ENCODE measurements at regions not wholly inside any gene's neighbourhood (a gene's known extent, or its start where the extent isn't known, plus 50 kb on each side); places are given as distances from the start of the nearest gene placed in this dataset.

GRCh38 chr6:26149240-26149639 is 62.0 kb downstream of the HFE start:
- DNase-seq (ENCODE audit: low spot score): no peak
- Mint-ChIP-seq H3K4me1 (ENCODE audit: unreplicated experiment) (peaks cover 5% of the 10 kb centered on the region), H3K9me3 (ENCODE audit: unreplicated experiment) (no peaks in the 10 kb centered on the region), H3K27ac (ENCODE audit: unreplicated experiment) (no peak overlapping the region), H3K4me3 (ENCODE audit: unreplicated experiment) (no peak overlapping the region), H3K27me3 (ENCODE audit: unreplicated experiment) (no peaks in the 10 kb centered on the region), H3K36me3 (ENCODE audit: low read depth, unreplicated experiment) (no peaks in the 10 kb centered on the region)
- TF ChIP-seq, protein P1, sequence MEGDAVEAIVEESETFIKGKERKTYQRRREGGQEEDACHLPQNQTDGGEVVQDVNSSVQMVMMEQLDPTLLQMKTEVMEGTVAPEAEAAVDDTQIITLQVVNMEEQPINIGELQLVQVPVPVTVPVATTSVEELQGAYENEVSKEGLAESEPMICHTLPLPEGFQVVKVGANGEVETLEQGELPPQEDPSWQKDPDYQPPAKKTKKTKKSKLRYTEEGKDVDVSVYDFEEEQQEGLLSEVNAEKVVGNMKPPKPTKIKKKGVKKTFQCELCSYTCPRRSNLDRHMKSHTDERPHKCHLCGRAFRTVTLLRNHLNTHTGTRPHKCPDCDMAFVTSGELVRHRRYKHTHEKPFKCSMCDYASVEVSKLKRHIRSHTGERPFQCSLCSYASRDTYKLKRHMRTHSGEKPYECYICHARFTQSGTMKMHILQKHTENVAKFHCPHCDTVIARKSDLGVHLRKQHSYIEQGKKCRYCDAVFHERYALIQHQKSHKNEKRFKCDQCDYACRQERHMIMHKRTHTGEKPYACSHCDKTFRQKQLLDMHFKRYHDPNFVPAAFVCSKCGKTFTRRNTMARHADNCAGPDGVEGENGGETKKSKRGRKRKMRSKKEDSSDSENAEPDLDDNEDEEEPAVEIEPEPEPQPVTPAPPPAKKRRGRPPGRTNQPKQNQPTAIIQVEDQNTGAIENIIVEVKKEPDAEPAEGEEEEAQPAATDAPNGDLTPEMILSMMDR (IDR thresholded peaks at IDR 0.05; ENCODE audit: unreplicated experiment): no peak

DNA sequence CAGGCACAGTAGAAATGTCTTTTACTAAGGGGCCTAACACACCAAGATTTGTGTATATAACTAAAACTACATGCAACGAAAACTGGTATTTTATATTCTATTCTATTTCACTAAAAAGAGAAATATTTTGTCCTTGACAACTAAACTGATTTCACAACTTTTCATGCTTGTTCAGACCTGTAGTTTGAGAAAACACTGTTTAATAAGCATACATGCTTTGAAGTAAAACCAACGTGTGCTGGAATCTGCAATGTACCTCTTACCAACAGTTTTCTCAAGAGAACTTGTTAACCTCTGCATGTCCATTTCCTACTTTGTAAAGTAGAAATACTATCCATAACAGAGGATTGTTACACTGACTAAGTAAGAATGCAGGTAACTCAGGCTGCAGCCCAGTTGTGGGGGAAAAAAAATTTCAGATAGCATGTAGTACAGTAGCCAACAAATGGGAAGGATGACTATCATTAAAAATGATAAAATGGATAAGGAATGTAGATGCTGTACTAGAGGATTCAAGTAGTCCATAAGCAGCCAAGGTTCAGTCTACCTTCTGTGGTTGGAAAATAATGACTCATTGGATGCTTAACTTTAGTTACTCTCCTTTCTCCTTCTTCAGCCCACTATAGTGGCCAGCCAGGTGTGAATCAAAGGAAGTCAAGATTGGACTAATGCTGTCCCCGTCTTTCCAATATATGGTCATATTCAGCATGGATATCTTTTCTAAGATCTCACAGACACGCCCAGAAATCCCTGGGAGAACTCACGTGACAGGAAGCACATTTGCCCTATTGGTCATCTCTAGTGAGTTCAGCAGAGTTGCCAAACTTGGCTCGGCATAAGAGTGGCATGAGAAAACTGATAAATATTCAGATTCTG is 65.2 kb downstream of the HFE start:
- TF ChIP-seq, protein P1 (IDR thresholded peaks at IDR 0.05; ENCODE audit: unreplicated experiment): no peak
- H3K27ac Mint-ChIP-seq (ENCODE audit: unreplicated experiment): no peak overlapping the region
- DNase-seq (ENCODE audit: low spot score): no peak
- H3K36me3 Mint-ChIP-seq (ENCODE audit: low read depth, unreplicated experiment): peaks cover 4% of the 10 kb centered on the region
- H3K4me3 Mint-ChIP-seq (ENCODE audit: unreplicated experiment): no peak overlapping the region
- H3K9me3 Mint-ChIP-seq (ENCODE audit: unreplicated experiment): no peaks in the 10 kb centered on the region
- peaks cover 12% of the 10 kb centered on the region for H3K4me1 Mint-ChIP-seq (ENCODE audit: unreplicated experiment)
- peaks cover 14% of the 10 kb centered on the region for H3K27me3 Mint-ChIP-seq (ENCODE audit: unreplicated experiment)

DNA sequence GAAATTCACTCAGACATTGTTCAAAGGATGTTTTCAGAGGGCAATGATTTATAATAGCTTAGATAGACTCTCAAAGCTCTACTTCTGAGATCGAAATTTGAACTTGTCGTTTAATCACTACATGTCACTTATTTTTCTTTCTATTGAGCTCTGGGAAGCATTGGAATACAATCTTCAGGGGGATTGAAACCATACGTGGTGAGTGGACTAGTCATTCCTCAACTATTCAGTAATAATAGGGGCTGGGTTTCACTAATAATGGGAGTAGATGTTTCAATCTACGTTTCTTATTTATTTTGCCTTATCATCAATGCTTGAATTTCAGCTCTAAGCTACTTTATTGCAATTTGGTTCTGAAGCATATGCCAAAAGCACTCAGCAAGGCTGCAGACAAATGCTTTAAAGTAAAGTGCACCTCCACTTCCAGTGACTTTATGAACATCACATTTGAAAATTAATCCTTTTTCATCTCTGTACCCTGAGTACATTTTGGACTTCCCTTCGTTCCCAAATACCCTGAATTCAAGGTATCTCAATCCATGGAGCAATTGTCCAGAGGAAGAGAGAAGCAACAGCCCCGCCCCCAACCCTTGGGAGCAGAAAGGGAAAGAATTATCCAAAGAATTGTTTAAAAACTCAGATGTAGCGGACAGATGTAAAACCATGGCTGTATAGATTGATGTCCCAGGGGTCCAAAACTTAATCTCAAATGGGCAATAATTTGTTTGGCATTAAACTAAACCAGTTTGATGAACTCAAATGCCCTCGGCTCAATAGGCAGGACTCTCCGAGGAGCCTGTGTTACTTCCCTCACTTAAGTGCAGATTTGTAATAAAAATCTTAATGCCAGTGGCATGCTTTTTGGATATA is 68.1 kb downstream of the HFE start:
- Mint-ChIP-seq H3K4me3 (ENCODE audit: unreplicated experiment) (peak overlapping the region; percentile 90), H3K27me3 (ENCODE audit: unreplicated experiment) (peaks cover 20% of the 10 kb centered on the region), H3K27ac (ENCODE audit: unreplicated experiment) (peak overlapping the region; percentile 99), H3K9me3 (ENCODE audit: unreplicated experiment) (no peaks in the 10 kb centered on the region), H3K4me1 (ENCODE audit: unreplicated experiment) (peaks cover 27% of the 10 kb centered on the region), H3K36me3 (ENCODE audit: low read depth, unreplicated experiment) (peaks cover 9% of the 10 kb centered on the region)
- DNase-seq (ENCODE audit: low spot score): peak; percentile 31
- TF ChIP-seq, protein P1 (IDR thresholded peaks at IDR 0.05; ENCODE audit: unreplicated experiment): no peak

DNA sequence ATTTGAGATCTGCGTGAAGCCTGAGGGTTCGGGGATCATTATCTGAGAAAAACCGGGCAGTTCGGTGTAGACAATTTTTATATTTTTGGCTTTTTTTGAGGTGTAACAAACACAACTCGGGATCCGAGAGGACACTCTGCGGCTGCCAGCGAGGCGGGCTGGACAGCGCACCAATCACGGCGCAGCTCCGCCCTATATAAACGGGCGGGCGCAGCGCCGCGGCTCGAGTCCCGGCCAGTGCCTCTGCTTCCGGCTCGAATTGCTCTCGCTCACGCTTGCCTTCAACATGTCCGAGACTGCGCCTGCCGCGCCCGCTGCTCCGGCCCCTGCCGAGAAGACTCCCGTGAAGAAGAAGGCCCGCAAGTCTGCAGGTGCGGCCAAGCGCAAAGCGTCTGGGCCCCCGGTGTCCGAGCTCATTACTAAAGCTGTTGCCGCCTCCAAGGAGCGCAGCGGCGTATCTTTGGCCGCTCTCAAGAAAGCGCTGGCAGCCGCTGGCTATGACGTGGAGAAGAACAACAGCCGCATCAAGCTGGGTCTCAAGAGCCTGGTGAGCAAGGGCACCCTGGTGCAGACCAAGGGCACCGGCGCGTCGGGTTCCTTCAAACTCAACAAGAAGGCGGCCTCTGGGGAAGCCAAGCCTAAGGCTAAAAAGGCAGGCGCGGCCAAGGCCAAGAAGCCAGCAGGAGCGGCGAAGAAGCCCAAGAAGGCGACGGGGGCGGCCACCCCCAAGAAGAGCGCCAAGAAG is 69.0 kb downstream of the HFE start:
- H3K9me3 Mint-ChIP-seq (ENCODE audit: unreplicated experiment): no peaks in the 10 kb centered on the region
- peak overlapping the region; percentile 90 for H3K4me3 Mint-ChIP-seq (ENCODE audit: unreplicated experiment)

More for the DNA sequence above, 69.0 kb downstream of the HFE start:
- H3K36me3 Mint-ChIP-seq (ENCODE audit: low read depth, unreplicated experiment): peaks cover 9% of the 10 kb centered on the region
- peaks cover 20% of the 10 kb centered on the region for H3K27me3 Mint-ChIP-seq (ENCODE audit: unreplicated experiment)
- H3K4me1 Mint-ChIP-seq (ENCODE audit: unreplicated experiment): peaks cover 27% of the 10 kb centered on the region
- DNase-seq (ENCODE audit: low spot score): peak; percentile 88
- peak overlapping the region; percentile 99 for H3K27ac Mint-ChIP-seq (ENCODE audit: unreplicated experiment)
- TF ChIP-seq, protein P1 (IDR thresholded peaks at IDR 0.05; ENCODE audit: unreplicated experiment): no peak
